Neural cell (in vitro differentiated cells): ENCODE measurements at regions not wholly inside any gene's neighbourhood (a gene's known extent, or its start where the extent isn't known, plus 50 kb on each side); places are given as distances from the start of the nearest gene placed in this dataset.

Source experiments
- EP300 ChIP-seq: fragments of 450-650 bp; conservative IDR thresholded peaks from 2 replicates; pipeline ENCODE4 v1.6.1; 2014; ENCODE audit warnings: antibody characterized with exemption, mild to moderate bottlenecking, moderate library complexity; ENCODE audit not compliant: poor library complexity, severe bottlenecking
- EZH2 ChIP-seq: fragments of 200-600, 300-800 bp; shearing (Covaris generic), sonication (generic); IDR thresholded peaks from 2 replicates; pipeline ENCODE4 v1.6.1; 2014; ENCODE audit warnings: antibody characterized with exemption, low read length, borderline replicate concordance, mild to moderate bottlenecking; ENCODE audit not compliant: insufficient read depth, poor library complexity, severe bottlenecking
- POLR2AphosphoS5 ChIP-seq: IDR thresholded peaks from 2 replicates; pipeline ENCODE4 v1.6.1; 2012
- TAF1 ChIP-seq: IDR thresholded peaks from 2 replicates; pipeline ENCODE4 v1.6.1; 2012; ENCODE audit warnings: low read depth
- TF ChIP-seq, protein P1 (sequence below): fragments of 450-650 bp; IDR thresholded peaks from 2 replicates; pipeline ENCODE4 v1.5.1; 2014; ENCODE audit warnings: antibody characterized with exemption, mild to moderate bottlenecking, moderate library complexity; ENCODE audit not compliant: poor library complexity, severe bottlenecking

DNA sequence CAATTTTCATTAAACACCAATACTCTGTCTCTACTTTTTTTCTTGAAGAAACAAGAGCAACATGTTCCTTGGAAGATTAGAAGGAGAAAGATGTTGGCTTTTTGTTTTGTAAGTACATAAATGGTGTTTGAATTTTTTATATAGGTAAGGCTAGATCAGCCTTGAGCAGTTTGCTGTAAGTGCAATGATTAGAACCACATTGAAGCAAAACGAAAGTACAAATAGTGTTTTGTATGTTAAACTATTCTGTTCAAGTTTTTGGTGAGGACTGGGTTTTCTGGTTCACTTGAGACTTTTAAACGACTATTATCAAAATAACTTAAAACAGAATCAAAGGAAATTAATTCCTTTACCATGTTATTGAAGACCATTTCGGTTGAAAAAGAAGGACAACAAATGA, 162.9 kb upstream of the NRP1 start:
- TF ChIP-seq POLR2AphosphoS5, result no peak
- TF ChIP-seq, protein P1, sequence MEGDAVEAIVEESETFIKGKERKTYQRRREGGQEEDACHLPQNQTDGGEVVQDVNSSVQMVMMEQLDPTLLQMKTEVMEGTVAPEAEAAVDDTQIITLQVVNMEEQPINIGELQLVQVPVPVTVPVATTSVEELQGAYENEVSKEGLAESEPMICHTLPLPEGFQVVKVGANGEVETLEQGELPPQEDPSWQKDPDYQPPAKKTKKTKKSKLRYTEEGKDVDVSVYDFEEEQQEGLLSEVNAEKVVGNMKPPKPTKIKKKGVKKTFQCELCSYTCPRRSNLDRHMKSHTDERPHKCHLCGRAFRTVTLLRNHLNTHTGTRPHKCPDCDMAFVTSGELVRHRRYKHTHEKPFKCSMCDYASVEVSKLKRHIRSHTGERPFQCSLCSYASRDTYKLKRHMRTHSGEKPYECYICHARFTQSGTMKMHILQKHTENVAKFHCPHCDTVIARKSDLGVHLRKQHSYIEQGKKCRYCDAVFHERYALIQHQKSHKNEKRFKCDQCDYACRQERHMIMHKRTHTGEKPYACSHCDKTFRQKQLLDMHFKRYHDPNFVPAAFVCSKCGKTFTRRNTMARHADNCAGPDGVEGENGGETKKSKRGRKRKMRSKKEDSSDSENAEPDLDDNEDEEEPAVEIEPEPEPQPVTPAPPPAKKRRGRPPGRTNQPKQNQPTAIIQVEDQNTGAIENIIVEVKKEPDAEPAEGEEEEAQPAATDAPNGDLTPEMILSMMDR, result no peak
- no peak for TF ChIP-seq EZH2
- no peak for TF ChIP-seq TAF1
- no peak for TF ChIP-seq EP300
